SKM-1 treated with dmso at 0.1 percent for 144 hours (cell line): ENCODE measurements at regions not wholly inside any gene's neighbourhood (a gene's known extent, or its start where the extent isn't known, plus 50 kb on each side); places are given as distances from the start of the nearest gene placed in this dataset.

Experiments
- DNase-seq: peaks from one replicate; lab custom pipeline; 2025; ENCODE audit not compliant: unreplicated experiment; lab: John Stamatoyannopoulos, UW

DNA sequence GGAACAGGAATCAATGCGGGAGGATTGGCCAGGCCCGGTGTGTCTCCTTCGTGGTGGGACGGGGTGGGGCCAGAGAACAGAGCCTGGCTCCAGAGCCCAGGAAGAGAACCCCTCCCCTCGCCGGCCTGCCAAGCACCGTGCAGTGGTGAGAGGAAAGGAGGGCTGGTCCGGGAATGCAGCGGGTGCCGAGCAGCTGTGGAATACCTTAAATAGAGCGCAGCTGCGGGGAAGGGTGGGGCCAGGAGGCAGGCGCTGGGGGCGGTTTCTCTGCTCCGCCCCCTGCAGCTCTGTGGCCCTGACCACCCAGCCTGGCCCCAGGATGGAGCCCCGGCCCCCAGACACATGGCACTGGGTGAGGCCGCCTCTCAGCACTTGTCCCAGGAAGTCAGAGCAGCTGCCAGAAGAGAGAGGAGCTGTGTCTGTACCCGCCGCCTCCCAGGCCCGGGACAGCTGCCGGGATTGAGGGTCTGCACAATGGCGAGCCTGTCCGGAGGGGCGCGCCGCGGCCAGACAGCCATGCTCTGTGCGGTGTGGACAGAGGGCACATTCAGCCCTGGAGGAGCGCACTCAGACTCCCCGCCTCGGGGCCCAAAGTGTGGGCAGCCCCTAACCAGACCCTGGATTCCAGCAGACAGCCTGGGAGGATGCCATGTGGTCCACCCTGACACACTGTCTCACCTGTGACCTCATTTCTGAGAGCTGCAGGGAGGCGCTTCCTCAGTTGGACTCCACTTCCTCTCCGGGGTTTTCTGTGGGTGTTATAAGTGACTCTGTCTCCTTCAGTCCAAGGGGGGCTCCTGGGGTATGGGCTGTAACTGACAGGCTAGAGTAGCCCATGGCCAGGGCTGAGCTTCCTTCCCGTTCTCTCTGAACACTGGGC lies 268.8 kb downstream of the SEC14L1 start:
- no peak for DNase-seq

DNA sequence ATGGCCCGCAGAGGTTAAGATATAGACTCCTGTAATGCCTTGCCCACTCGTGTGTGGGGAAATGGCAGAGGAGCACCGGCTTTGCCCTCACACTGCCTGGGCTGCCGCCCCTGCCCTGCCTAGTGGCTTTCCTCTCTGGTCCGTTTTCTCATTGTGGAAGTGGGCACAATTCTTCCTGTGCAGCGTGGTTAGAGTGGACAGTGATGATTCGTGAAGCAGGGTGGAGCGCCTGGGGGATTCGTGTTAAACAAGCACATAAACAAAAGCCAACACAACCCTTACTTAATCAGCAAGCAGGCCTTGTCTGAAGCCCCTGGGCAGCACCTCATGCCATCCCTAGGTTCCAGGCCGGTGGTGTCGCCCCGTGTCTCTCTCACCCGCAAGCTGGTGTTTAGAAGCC lies 269.7 kb downstream of the SEC14L1 start:
- DNase-seq = no peak

DNA sequence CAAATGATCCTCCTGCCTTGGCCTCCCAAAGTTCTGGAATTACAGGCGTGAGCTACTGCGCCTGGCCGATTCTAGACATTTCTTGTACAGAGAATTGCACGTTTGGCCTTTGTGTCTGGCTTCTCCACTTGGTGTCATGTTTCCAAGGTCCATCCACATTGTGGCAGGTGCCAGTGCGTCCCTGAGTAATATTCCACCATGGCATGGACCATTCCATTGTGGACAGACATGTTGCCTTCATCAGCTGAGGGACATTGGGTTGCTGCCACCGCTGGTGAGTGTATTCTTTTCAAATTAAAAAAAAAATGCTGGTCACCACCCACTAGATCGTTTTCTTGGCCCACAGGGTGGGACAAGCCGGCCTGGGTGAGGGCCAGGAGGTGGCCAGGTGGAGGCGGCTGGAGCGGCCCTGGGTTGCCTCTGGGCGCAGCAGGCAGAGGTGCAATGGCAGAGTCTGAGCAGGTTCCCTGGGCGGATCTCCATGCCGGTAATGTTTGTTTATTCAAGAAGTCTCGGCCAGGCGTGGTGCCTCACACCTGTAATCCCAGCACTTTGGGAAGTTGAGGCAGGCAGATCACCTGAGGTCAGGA lies 274.1 kb downstream of the SEC14L1 start:
- DNase-seq = no peak

DNA sequence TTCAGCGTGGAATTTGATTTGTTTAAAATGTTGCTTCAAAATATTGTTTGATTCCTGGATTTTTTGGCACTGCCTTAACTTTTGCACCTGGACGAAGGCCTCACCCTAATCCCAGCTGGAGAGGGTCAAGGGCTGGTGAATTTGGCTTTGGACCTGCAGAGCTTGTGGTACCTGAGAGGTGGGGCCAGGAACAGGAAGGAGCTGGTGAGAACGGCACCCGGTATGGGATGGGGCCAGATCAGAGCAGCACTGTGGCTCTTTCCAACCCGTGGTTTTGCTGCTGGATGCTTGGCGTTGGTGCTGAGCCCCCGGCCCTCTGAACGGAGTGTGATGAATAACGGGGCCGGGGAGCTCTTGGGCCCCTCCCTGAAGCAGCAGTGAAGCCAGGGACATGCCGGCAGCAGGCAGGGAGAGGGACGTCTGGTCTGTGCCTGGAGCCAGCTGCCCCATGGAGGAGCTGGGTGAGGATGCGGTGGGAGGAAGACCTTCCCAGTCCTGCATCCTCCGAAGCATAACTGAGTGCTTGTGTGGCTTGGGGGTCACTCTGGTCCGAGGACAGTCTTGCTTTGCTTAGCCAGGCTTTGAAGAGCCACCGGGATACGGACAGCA lies 275.4 kb downstream of the SEC14L1 start:
- DNase-seq = no peak

DNA sequence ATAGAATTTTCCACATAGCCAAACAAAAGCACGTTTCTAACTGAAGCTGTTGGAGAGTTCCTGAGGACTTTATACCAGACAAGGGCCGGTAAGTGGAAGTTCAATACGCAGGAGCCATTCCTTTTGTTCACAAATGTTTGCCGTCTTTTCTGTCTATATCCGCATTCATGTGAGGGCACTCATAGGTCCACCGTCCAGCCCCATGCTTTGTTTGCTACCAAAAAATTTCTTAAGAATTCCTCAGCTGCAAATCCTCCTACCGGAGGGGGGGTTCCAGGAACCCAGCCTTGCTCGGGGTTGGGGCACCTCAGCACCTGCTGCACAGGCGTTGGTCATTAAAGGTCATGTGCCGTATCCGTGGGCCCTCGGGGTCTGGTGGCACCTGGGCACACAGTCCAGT lies 276.8 kb downstream of the SEC14L1 start:
- no peak for DNase-seq

DNA sequence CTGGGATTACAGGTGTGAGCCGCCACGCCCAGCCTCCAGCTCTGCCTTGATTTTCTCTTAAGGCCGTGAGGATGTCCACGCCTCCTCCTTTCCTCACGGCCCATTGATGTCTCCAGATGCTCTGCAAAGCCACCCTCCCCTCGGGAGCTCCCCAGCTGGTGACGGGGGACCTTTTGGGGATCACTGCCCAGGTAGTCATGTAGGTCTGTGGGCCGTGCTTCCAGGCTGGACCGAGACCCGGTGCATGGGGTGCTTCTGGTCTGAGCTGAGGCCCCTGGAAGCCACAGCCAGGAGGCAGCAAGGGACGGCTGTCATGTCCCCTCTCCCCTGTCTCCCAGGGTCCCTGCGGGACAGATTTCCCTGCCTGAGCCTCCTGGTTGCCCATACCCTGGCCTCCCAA lies 277.8 kb downstream of the SEC14L1 start:
- no peak for DNase-seq

DNA sequence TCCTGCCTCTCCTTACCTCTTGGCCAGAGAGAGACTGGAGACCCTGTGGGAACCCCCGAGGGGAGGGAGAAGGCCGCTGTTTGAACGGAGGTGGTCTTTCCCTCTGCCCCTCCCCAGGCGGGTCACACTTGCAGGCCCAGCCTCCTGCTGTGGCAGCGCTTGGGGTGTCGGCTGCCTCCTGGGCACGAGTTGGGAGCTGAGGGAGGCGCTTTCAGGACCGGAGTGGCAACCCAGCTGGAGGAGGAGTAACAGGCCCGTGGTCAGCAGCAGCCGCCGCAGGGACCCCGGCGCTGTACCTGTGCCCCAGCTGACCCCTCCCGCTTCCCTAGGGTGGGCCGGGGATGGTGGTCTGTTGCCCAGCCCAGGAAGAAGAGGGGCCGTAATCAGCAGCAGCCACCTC lies 278.3 kb downstream of the SEC14L1 start:
- DNase-seq = no peak

DNA sequence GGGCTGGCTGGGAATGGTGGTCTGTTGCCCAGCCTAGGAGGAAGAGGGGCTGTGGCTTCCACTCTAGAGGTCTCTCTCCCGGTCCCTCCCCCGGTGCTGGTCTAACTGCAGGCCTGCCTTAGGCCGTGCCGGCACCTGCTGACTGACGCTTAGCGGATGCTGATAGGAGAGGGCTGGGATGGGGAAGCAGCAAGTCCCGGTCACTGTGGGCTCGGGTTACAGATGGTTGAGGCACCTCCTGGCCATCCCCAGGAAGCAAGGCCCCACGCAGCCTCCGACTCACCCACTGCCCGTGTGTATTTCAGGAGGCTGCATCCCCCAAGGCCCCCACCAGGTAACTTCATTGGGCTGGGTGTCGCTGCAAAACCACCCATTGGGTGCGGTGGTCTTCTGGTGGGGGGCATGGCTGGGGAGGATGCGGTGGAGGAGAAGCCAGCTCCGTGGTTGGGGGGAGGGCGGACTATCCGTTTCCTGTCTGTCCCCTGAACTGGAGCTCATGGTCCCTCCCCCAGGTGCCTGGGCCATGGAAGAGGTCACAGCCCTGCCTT lies 278.9 kb downstream of the SEC14L1 start:
- no peak for DNase-seq

DNA sequence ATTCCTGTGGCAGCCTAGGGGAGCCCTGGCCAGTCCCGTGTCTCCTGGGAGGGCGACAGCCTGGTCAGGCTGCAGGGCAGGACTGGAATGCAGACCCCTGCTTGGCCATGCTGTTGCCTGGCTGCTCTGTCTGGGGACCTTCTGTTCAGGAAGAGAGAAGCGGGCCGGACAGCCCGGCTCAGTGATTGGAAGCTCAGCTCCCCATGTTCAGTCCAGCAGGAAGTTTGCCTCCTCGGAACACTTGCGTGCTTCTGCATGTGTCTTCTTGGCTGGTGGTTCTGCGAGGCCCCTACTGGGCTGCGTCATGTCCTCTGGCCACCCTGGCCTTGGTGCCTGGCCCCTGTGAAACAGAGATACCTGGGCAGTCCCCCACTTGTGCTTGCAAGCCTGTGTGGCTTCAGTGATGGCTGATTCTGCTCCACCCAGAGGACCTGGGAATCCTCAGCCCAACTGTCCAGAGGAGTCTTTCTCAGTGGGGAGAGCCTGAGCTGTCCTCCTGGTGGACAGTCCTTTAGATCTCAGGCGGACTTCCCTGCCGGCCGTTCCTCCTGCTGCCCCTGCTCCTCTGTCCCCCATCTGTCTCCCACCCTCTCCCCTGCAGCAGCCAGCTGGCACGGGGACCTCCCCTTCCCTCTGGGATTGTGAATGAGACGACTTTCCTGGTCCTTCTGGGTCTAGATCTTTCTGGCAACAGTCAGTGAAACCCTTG lies 279.5 kb downstream of the SEC14L1 start:
- no peak for DNase-seq

DNA sequence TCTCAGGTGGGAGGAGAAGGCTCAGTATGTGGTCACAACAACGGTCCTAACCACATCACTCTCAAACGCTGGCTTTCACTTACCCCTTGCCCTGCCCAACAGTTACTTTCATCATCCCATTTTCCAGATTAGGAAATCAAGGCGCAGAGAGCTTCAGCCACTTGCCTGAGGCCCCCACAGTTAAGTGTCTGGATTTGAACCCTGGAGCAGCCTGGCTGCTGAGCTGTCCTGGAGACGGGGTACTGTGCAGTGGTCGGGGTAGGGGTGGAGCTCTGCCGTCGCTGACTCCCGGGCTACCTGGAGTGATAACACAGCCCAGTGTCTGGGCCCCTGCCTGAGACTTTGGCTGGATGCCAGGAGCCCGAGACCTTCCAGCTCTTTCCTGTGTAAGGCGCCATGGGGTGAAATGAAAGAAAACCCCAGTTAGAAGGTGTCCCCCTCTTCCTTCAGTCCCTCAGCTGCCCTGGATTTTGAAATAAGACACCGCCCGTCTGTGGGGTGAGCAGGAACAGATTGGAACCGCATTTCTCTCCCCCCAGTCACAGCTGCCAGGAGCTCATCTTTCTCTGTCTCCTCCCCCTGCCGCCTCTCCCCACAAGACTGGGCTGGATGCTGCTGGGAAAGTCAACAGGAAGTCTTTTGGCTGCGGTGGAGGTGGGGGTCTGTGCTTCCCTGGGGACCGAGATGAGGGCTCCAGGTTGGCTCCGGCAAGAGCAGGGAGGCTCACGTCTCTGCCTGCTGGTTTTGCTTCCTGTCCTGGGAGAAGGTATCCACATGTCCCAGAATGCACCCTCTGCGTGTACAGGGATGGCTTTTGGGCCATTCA lies 280.2 kb downstream of the SEC14L1 start:
- no peak for DNase-seq

DNA sequence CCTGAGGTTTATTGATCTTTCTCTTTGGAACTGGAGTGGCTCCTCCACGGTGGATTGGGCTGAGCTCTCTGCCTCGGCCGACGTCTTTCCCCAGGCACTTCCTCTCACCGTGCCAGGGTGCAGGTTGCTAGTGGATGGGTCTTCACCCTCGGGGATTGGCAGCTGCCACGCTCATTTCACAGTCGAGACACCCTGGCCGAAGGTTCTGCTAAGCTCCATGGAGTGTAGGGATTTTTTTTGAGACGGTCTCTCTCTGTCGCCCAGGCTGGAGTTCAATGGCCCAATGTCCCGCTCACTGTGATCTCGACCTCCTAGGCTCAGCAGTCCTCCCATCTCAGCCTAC lies 280.8 kb downstream of the SEC14L1 start:
- DNase-seq = no peak

DNA sequence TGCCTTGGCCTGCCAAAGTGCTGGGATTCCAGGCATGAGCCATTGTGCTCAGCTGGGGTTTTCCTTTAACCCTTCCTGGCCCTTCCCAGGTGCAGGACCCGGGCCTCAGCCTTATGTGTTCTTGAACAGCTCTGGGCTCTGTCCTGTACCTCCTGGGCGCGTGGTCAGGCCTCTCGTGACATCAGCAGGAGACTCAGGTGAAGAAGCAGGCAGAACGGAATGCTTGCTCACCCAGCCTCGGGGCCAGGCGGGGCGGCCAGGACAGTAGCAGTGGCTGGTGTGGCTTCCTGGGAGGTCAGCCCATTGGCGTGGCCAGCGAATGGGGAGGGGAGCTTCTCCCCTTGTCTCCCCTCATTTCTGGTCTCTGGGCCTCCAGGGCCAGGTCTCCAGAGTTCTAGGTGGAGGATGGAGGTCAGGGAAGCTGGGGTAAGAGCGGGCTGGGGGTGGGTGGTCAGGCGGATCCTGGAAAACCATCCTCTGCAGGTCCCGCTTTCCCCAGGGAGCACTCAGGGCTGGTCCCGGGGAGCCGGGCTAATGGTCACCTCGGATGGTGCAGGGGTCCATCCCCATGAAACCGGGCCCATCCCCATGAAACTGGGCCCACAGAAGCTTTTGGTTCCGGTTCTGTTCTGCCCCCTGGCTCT lies 281.5 kb downstream of the SEC14L1 start:
- no peak for DNase-seq

DNA sequence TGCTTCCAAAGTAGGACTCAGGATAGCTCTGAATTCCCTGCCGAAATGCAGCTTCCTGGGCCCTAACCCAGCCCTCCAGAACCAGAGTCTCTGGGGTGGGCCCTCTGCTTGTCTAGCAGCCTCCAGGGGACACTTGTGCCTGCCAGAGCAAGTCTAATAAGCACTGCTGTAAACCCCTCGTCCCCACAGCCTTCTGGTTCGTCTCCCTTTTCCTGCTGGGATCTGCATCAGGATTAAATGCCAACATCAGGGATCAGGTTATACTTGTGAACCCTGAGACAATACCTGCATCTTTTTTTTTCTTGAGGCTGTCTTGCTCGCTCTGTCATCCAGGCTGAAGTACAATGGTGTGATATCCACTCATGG lies 282.0 kb downstream of the SEC14L1 start:
- DNase-seq = no peak

DNA sequence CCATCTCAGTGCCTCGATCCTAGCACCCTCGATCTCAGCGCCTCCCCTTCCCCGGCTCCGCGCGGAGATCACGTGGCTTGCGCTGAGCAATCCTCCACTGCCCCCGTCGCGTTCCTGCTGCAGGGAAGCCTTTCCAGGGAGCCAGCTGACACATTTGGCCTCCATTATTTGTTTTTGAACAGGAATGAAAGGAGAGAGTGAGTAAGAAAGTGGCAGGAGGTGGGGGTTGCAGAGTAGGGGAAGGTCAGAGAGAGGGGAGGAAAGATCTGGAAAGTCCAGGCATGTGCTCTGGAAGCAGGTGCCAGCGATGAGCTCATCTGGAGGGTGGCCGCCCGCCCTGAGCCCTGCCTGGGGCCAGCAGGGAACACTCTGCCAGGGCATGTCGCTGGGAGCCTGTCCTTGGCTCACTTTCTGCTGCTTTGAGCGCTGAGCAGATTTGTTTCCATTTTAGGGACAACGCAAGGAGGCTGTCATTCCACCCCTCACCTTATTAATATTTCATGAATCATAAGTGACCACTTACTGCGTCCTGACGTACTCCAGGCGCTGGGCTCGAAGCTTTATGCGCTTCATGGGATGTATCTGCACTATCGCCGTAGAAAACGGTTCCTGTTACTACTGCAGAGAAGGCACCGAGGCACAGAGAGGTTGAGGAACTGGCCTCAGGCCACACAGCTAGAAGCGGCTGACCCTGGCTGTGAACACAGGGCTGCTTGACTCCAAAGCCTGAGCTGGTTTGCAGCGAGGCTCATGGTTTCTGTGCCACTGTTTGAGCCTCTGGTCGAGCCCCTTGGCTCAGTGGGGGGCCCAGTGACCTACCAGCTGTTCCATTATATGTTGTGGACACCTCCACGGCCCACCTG lies 283.1 kb downstream of the SEC14L1 start:
- no peak for DNase-seq

DNA sequence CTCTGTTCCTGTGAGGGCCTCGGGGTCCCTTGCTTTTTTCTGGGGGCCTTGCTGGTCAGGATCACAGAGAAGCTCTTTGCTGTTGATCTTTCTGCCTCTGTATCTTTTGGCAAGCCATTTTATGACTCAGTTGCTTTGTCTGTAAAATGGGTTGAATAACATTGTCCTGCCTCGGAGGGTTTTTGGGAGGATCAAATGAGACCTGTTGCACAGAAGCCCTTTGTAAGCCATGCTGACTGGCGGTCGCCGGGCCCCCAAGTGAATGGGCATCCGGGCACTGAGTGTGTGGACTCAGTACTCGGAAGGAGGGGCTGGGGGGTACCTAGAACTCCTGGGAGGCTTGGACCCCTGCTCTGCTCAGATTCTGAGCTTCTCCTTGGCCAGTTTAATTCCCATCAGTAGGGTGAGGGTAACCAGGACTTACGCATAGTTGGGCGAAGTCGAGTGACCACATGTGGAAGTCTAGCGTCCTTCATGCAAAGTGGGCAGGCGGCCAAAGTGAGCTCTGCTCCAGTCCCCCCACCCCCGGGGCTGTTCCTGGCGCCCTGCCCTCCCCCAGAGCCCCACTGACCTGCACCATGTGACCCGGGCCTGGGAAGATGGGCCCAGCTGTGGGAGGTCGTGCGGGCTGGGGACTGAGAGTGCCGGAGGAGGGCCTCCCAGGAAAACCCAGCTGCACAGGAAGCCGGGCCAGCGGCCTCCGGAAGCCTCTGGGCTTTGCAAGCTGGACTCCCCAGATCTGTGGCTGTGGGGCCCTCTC lies 284.0 kb downstream of the SEC14L1 start:
- no peak for DNase-seq

DNA sequence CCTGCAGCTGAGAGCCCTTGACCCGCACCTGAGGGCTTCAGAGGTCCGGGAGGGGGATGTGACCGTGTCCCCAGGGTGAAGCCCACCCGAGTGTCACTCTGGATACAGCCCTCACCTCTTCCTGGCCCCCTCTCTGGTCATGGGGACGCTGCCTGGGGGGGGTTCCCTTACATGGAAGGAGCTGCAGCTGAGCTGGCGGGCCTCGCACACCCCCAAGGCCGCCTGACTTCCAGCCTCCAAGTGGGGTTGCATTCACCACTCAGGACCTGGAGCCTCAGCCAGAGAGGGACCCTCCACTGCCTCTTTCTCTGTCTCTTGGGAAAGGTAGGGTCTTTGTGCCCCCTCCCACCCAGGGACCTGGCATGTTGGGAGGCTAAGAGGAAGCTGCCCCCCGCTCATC lies 284.6 kb downstream of the SEC14L1 start:
- no peak for DNase-seq

DNA sequence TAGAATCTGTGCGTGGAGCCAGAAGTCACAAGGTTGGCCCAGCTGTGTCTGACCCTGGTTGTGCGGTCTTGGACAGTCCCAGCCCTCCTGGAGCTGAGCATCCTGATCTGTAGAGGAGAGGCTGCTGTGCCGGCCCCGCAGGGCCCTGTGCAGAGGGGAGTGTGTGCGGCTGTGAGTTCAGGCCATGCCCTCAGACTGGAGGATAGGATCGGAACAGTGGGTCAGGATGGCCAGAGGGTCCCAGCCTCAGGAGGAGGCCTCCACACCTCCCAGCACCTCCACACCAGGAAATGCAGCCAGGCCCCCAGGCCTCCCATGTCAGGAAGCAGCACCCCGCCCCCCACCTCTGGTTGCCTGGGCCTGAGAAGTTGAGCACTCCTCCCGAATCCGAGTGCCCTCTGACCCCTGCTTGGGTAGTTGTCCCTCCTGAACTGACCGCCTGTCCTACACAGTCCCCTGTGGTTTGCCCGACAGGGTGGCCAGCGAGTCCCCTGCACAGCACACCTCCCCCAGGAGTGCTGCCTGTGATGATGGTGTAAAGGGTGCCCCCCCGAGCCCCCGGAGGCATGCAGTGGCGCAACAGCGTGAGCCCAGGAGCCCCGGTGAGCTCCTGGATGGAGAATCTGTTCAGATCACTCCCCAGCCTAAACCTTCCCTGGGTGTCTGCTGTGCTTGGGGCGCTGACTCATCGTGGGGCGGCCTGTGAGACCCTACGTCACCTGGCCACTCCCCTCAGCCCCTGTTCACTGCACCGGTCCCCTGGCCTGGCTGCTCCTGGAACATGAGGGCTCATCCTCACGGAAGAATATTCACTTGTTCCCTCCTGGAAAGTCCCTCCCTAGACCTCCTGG lies 285.2 kb downstream of the SEC14L1 start:
- no peak for DNase-seq
